ENCODE measurements at regions not wholly inside any gene's neighbourhood (a gene's known extent, or its start where the extent isn't known, plus 50 kb on each side); places are given as distances from the start of the nearest gene placed in this dataset.

GRCh38 chr12:87384226-87384625 is 645.0 kb downstream of the C12orf50 start:
- H4K20me1 ChIP-seq (ENCODE audit: insufficient read depth, low read length): no peaks in the 10 kb centered on the region
- H3K36me3 ChIP-seq (replicated peaks in 1 of 2; ENCODE audit: control insufficient read depth in 1 of 2, insufficient read depth in 2 of 2, low read length in 2 of 2): no peaks in the 10 kb centered on the region
- no peak overlapping the region for H3K4me2 ChIP-seq (replicated peaks; ENCODE audit: extremely low read depth, low read length, poor library complexity, severe bottlenecking)
- H3K27me3 ChIP-seq (ENCODE audit: control insufficient read depth in 2 of 2, insufficient read depth in 2 of 2, low read length in 2 of 2): no peaks in the 10 kb centered on the region
- no peak overlapping the region for H2AFZ ChIP-seq (ENCODE audit: insufficient read depth, low read depth, low read length, poor library complexity, severe bottlenecking)
- no peak overlapping the region for H3K4me3 ChIP-seq (replicated peaks in 1 of 3; ENCODE audit: low read depth in 2 of 3, low read length in 3 of 3)
- H3K9me3 ChIP-seq (replicated peaks in 1 of 2; ENCODE audit: control insufficient read depth in 1 of 2, insufficient read depth in 1 of 2, low read length in 2 of 2): no peaks in the 10 kb centered on the region
- no peak for DNase-seq
- H3K79me2 ChIP-seq (ENCODE audit: insufficient read depth, low read length): no peaks in the 10 kb centered on the region
- 74% methylated on average over 3 of the region's 3 CpGs for WGBS (ENCODE audit: insufficient coverage)
- TF ChIP-seq CTCF (IDR thresholded peaks at IDR 0.05): no peak
- no peak overlapping the region for H3K4me3 Mint-ChIP-seq
- H3K27ac ChIP-seq (ENCODE audit: low read depth in 1 of 2, low read length in 2 of 2): no peak overlapping the region
- intact Hi-C loops (cut with micrococcal nuclease): no loop called here
- no peaks in the 10 kb centered on the region for H3K4me1 Mint-ChIP-seq
- no peak overlapping the region for H3K27ac Mint-ChIP-seq
- H3K4me1 ChIP-seq (ENCODE audit: control insufficient read depth in 1 of 2, insufficient read depth in 2 of 2, low read length in 2 of 2): no peaks in the 10 kb centered on the region
- H3K9ac ChIP-seq (ENCODE audit: insufficient read depth, low read length, poor library complexity, severe bottlenecking): no peak overlapping the region
- H3K9me3 Mint-ChIP-seq: peaks cover 0 to 4% (median 0%) of the 10 kb centered on the region in 7 donors
- H3K27me3 Mint-ChIP-seq (ENCODE audit: low read depth in 3 of 3): no peaks in the 10 kb centered on the region
- no peaks in the 10 kb centered on the region for H3K36me3 Mint-ChIP-seq

GRCh38 chr12:87383680-87384079 is 645.5 kb downstream of the C12orf50 start:
- H3K27ac ChIP-seq (ENCODE audit: low read depth in 1 of 2, low read length in 2 of 2): no peak overlapping the region
- Mint-ChIP-seq H3K27me3 (ENCODE audit: low read depth in 3 of 3) (no peaks in the 10 kb centered on the region), H3K4me3 (no peak overlapping the region), H3K27ac (no peak overlapping the region), H3K9me3 (peaks cover 0 to 4% (median 0%) of the 10 kb centered on the region in 7 donors), H3K4me1 (no peaks in the 10 kb centered on the region), H3K36me3 (no peaks in the 10 kb centered on the region)
- H3K4me1 ChIP-seq (ENCODE audit: control insufficient read depth in 1 of 2, insufficient read depth in 2 of 2, low read length in 2 of 2): no peaks in the 10 kb centered on the region
- no peak overlapping the region for H3K4me3 ChIP-seq (replicated peaks in 1 of 3; ENCODE audit: low read depth in 2 of 3, low read length in 3 of 3)
- no peaks in the 10 kb centered on the region for H3K36me3 ChIP-seq (replicated peaks in 1 of 2; ENCODE audit: control insufficient read depth in 1 of 2, insufficient read depth in 2 of 2, low read length in 2 of 2)
- no peak for DNase-seq
- intact Hi-C loops (cut with micrococcal nuclease): no loop called here
- H3K9me3 ChIP-seq (replicated peaks in 1 of 2; ENCODE audit: control insufficient read depth in 1 of 2, insufficient read depth in 1 of 2, low read length in 2 of 2): no peaks in the 10 kb centered on the region
- no peaks in the 10 kb centered on the region for H3K27me3 ChIP-seq (ENCODE audit: control insufficient read depth in 2 of 2, insufficient read depth in 2 of 2, low read length in 2 of 2)
- no peak for TF ChIP-seq CTCF (IDR thresholded peaks at IDR 0.05)
- H4K20me1 ChIP-seq (ENCODE audit: insufficient read depth, low read length): no peaks in the 10 kb centered on the region
- no peaks in the 10 kb centered on the region for H3K79me2 ChIP-seq (ENCODE audit: insufficient read depth, low read length)
- H3K4me2 ChIP-seq (replicated peaks; ENCODE audit: extremely low read depth, low read length, poor library complexity, severe bottlenecking): no peak overlapping the region
- H3K9ac ChIP-seq (ENCODE audit: insufficient read depth, low read length, poor library complexity, severe bottlenecking): no peak overlapping the region
- no peak overlapping the region for H2AFZ ChIP-seq (ENCODE audit: insufficient read depth, low read depth, low read length, poor library complexity, severe bottlenecking)

Data from CD14-positive monocyte (primary cell).